GM23248 (cell line): ENCODE measurements at regions not wholly inside any gene's neighbourhood (a gene's known extent, or its start where the extent isn't known, plus 50 kb on each side); places are given as distances from the start of the nearest gene placed in this dataset.

Experiments used
- DNase-seq: peaks from one replicate; pipeline ENCODE4 v3.0.0-alpha.2; 2015
- H2AFZ ChIP-seq: fragments of 200-600 bp; sonication (generic); 2 replicates; pipeline ENCODE4 v1.6.1; 2016; ENCODE audit warnings: antibody characterized with exemption
- H3F3A ChIP-seq: fragments of 200-600 bp; sonication (generic); 2 replicates; pipeline ENCODE4 v1.6.1; 2016; ENCODE audit warnings: mild to moderate bottlenecking, antibody characterized with exemption, mixed run types; ENCODE audit not compliant: insufficient read depth
- H3K27ac ChIP-seq: fragments of 200-600 bp; sonication (generic); 2 replicates; pipeline ENCODE4 v1.5.1; 2016; ENCODE audit warnings: mild to moderate bottlenecking
- H3K27me3 ChIP-seq: fragments of 200-600 bp; sonication (generic); replicated peaks from 2 replicates; pipeline ENCODE4 v1.6.1; 2016; ENCODE audit warnings: mild to moderate bottlenecking; ENCODE audit not compliant: insufficient read depth
- H3K36me3 ChIP-seq: fragments of 200-600 bp; sonication (generic); 2 replicates; pipeline ENCODE4 v1.6.1; 2016; ENCODE audit warnings: low read depth, mild to moderate bottlenecking
- H3K4me1 ChIP-seq: fragments of 200-600 bp; sonication (generic); 2 replicates; pipeline ENCODE4 v1.6.1; 2016; ENCODE audit warnings: mild to moderate bottlenecking; ENCODE audit not compliant: insufficient read depth
- H3K4me2 ChIP-seq: fragments of 200-600 bp; sonication (generic); one replicate; pipeline ENCODE4 v1.6.1; 2016; ENCODE audit warnings: mild to moderate bottlenecking; ENCODE audit not compliant: unreplicated experiment
- H3K4me3 ChIP-seq: fragments of 200-600 bp; sonication (generic); 2 replicates; pipeline ENCODE4 v1.5.1; 2016; ENCODE audit warnings: mild to moderate bottlenecking
- H3K79me2 ChIP-seq: fragments of 200-600 bp; sonication (generic); 2 replicates; pipeline ENCODE4 v1.6.1; 2016; ENCODE audit warnings: mild to moderate bottlenecking; ENCODE audit not compliant: insufficient read depth
- H3K9ac ChIP-seq: fragments of 200-600 bp; sonication (generic); 2 replicates; pipeline ENCODE4 v1.6.1; 2016; ENCODE audit warnings: mild to moderate bottlenecking
- H3K9me2 ChIP-seq: fragments of 200-600 bp; sonication (generic); 2 replicates; pipeline ENCODE4 v1.6.1; 2016; ENCODE audit warnings: mixed run types, mild to moderate bottlenecking, moderate library complexity; ENCODE audit not compliant: insufficient read depth
- H3K9me3 ChIP-seq: fragments of 200-600 bp; sonication (generic); one replicate; pipeline ENCODE4 v1.6.1; 2017; ENCODE audit warnings: low read depth
- H4K20me1 ChIP-seq: fragments of 200-600 bp; sonication (generic); 2 replicates; pipeline ENCODE4 v1.6.0; 2016; ENCODE audit not compliant: insufficient read depth
- EZH2 ChIP-seq: fragments of 200-600 bp; sonication (generic); IDR thresholded peaks from 2 replicates; pipeline ENCODE4 v1.6.1; 2018; ENCODE audit warnings: antibody characterized with exemption, mild to moderate bottlenecking; ENCODE audit not compliant: insufficient read depth, poor library complexity, severe bottlenecking
- EZH2phosphoT487 ChIP-seq: fragments of 200-600 bp; sonication (generic); IDR thresholded peaks from 2 replicates; pipeline ENCODE4 v1.6.1; 2018; ENCODE audit warnings: antibody characterized with exemption, moderate library complexity, mild to moderate bottlenecking, low read depth; ENCODE audit not compliant: insufficient read depth
- WGBS, 2 experiments: methylation state at CpG; one replicate each; pipeline ENCODE4 v1.1.6; 2015 to 2017; ENCODE audit warnings: low lambda C conversion rate in 2 of 2, low coverage in 1 of 2; ENCODE audit errors: missing lambda C conversion rate in 2 of 2; 5-methylcytosine and 5-hydroxymethylcytosine counted together
- in situ Hi-C: fragments of 300-500 bp; cut with MboI; formaldehyde crosslinking; loops from 2 replicates; pipeline ENCODE4 v1.15.0; 2020

DNA sequence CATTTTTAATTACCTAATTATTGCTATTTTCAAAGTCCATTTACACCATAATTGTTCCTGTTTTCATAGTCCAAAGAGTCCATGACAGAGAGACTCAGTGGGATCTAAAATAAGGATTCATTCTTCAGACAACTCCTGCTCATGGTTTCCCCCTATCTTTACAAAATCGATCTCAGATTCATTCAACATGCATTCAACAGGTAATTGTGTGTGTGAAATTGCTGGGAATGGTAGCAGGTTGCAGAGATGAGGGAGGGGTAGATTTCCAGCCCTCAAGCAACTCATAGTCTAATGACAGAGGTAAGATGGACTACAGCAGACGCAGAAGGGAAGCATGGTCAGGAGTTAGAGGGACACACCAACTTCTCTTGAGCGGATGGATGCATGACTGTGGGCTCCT, 138.1 kb downstream of the TSHZ3 start:
- H3K4me3 ChIP-seq: no peak overlapping the region
- peaks cover 17% of the 10 kb centered on the region for H3K4me1 ChIP-seq
- DNase-seq: no peak
- H3K27me3 ChIP-seq: no peaks in the 10 kb centered on the region
- no peak overlapping the region for H3K4me2 ChIP-seq
- in situ Hi-C loops: no loop called here
- no peak for TF ChIP-seq EZH2phosphoT487
- no peak for TF ChIP-seq EZH2
- H3K36me3 ChIP-seq: no peaks in the 10 kb centered on the region
- H3K9ac ChIP-seq: no peak overlapping the region
- no peak overlapping the region for H3K27ac ChIP-seq
- no peaks in the 10 kb centered on the region for H3K9me2 ChIP-seq
- WGBS, 2 experiments: 91 to 96% methylated on average over 3 of the region's 3 CpGs
- no peaks in the 10 kb centered on the region for H4K20me1 ChIP-seq
- no peak overlapping the region for H2AFZ ChIP-seq
- H3K79me2 ChIP-seq: no peaks in the 10 kb centered on the region
- no peaks in the 10 kb centered on the region for H3K9me3 ChIP-seq
- H3F3A ChIP-seq: peaks cover 6% of the 10 kb centered on the region

DNA sequence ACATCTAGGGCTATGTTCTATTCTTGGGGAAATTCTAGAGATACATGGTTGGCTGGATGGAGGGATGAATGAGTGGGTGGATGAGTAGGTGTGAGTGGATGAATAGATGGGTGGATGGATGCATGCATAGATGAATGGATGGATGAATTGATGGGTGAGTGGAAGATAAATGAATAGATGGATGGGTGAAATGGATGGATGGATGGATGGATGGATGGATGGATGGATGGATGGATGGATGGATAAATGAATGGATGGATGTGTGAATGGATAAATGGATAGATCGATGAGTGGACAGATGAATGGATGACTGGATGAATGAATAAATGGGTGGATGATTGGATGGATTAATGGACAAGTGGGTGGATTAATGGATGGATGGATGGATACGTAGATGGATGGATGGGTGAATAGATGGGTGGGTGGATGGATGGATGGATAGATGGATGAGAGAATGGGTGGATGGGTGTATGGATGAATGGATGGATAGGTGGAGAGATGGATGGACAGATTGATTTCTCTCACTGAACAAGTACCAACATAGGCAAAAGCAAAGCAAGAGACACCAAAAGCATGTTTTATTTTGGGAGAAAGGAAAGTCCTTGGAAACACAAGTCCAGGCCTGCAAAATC, 143.2 kb downstream of the TSHZ3 start:
- Histone ChIP-seq H3F3A (no peaks in the 10 kb centered on the region), H3K4me1 (no peaks in the 10 kb centered on the region), H3K9ac (no peak overlapping the region), H4K20me1 (no peaks in the 10 kb centered on the region), H3K4me2 (no peak overlapping the region), H3K4me3 (no peak overlapping the region), H3K9me3 (no peaks in the 10 kb centered on the region), H3K27ac (no peak overlapping the region), H3K36me3 (no peaks in the 10 kb centered on the region), H2AFZ (no peak overlapping the region), H3K27me3 (no peaks in the 10 kb centered on the region), H3K79me2 (no peaks in the 10 kb centered on the region), H3K9me2 (no peaks in the 10 kb centered on the region)
- no peak for DNase-seq
- in situ Hi-C loops: no loop called here
- TF ChIP-seq EZH2phosphoT487 (no peak), EZH2 (no peak)
- WGBS, 2 experiments: 88 to 89% methylated on average over 2 of the region's 2 CpGs

DNA sequence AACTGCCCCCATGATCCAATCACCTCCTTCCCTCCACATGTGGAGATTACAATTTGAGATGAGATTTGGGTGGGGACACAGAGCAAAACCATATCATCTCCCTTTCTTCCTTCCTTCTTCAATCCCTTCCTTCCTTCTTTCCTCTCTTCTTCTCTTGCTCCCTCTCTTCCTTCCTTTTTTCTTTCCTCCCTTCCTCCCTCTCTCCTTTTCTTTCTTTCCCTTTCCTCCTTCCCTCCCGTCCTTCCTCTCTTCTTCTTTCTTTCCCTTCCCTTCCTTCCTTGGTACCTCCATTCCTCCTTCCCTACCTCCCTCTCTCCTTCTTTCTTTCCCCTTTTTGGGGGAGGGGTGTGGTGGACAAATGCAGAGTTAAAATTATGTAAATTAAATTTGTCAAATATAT, 145.1 kb downstream of the TSHZ3 start:
- Histone ChIP-seq H3K9me2 (no peaks in the 10 kb centered on the region), H3K4me3 (no peak overlapping the region), H3K9ac (no peak overlapping the region), H3K36me3 (no peaks in the 10 kb centered on the region), H3F3A (no peaks in the 10 kb centered on the region), H3K4me1 (no peaks in the 10 kb centered on the region), H4K20me1 (no peaks in the 10 kb centered on the region), H2AFZ (no peak overlapping the region), H3K27me3 (no peaks in the 10 kb centered on the region), H3K9me3 (no peaks in the 10 kb centered on the region), H3K4me2 (no peak overlapping the region), H3K27ac (no peak overlapping the region), H3K79me2 (no peaks in the 10 kb centered on the region)
- WGBS, 2 experiments: 63 to 75% methylated on average over 1 of the region's 1 CpG
- in situ Hi-C loops: no loop called here
- no peak for DNase-seq
- no peak for TF ChIP-seq EZH2
- no peak for TF ChIP-seq EZH2phosphoT487

DNA sequence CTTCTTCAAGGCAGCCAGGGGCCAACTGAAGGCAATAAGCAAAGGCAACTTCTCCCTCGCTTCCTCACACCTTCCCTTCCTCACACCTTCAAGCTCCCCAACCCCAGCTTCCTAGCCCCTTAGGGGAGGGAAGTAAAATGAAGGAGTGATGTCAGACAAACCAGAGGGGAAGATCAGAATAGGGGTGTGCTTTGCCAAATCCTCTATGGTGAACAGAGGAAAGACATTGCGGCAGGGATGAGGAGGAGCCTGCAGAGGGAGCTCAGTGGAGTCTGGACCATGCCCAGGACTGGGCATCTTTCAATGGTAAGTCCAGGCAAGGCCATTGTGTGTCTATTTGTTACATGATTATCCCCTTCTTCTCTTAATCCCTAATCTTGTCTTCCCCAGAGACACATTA, 164.0 kb downstream of the TSHZ3 start:
- no peak overlapping the region for H2AFZ ChIP-seq
- no peak overlapping the region for H3K4me3 ChIP-seq
- DNase-seq: no peak
- no peaks in the 10 kb centered on the region for H3K9me2 ChIP-seq
- no peak overlapping the region for H3K27ac ChIP-seq
- H3K9me3 ChIP-seq: no peaks in the 10 kb centered on the region
- H3F3A ChIP-seq: no peaks in the 10 kb centered on the region
- no peaks in the 10 kb centered on the region for H3K27me3 ChIP-seq
- 93% methylated on average over 2 of the region's 2 CpGs for WGBS, 2 experiments
- H3K4me2 ChIP-seq: no peak overlapping the region
- in situ Hi-C loops: no loop called here
- H3K9ac ChIP-seq: no peak overlapping the region
- no peaks in the 10 kb centered on the region for H4K20me1 ChIP-seq
- no peaks in the 10 kb centered on the region for H3K79me2 ChIP-seq
- H3K36me3 ChIP-seq: no peaks in the 10 kb centered on the region; the same call in 1 of the 2 replicates
- no peaks in the 10 kb centered on the region for H3K4me1 ChIP-seq
- no peak for TF ChIP-seq EZH2
- no peak for TF ChIP-seq EZH2phosphoT487

DNA sequence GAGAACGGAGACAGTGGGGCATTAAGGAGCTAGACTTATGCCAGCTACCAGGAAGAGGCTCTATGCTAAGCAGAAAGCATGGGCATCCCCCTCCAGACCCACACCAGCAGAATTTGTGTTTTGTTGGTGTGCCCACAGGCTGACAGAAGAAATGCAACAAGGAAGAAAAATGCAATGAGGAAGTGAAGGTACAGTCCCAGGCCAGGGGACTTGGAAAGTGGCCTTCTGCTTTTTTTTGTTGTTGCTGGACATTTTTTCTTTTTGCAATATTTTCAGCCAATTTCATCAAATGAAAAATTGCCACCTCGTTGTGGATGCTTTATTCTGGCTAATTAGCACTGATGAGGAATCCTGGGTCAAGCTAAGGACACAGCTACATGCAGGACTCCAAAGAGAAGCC, 167.7 kb downstream of the TSHZ3 start:
- Histone ChIP-seq H3K4me3 (no peak overlapping the region), H3K4me2 (no peak overlapping the region), H3K27me3 (no peaks in the 10 kb centered on the region), H3F3A (no peaks in the 10 kb centered on the region), H3K9me2 (no peaks in the 10 kb centered on the region), H4K20me1 (no peaks in the 10 kb centered on the region), H2AFZ (no peak overlapping the region), H3K9ac (no peak overlapping the region), H3K36me3 (no peaks in the 10 kb centered on the region), H3K4me1 (no peaks in the 10 kb centered on the region), H3K79me2 (no peaks in the 10 kb centered on the region), H3K9me3 (no peaks in the 10 kb centered on the region), H3K27ac (no peak overlapping the region)
- in situ Hi-C loops: no loop called here
- WGBS, 2 experiments: 63 to 73% methylated on average over 2 of the region's 2 CpGs
- no peak for DNase-seq
- TF ChIP-seq EZH2phosphoT487 (no peak), EZH2 (no peak)
